ENCODE measurements at regions not wholly inside any gene's neighbourhood (a gene's known extent, or its start where the extent isn't known, plus 50 kb on each side); places are given as distances from the start of the nearest gene placed in this dataset.
A peak's percentile ranks its signal among the peaks of the same experiment; 100 is the strongest.

- no peaks in the 10 kb centered on the region for H3K4me1 Mint-ChIP-seq (ENCODE audit: low read depth, unreplicated experiment)
- peaks cover 3% of the 10 kb centered on the region for H3K27me3 ChIP-seq (ENCODE audit: insufficient read depth, low read length)
- H2AFZ ChIP-seq (ENCODE audit: low read depth, low read length): peak overlapping the region; percentile 35
- no peak overlapping the region for H3K4me3 Mint-ChIP-seq (ENCODE audit: unreplicated experiment)
- FAIRE-seq: no peak
- DNase-seq (ENCODE audit: low read depth): peak; percentile 17
- H3K36me3 Mint-ChIP-seq (ENCODE audit: low read depth, unreplicated experiment): peaks cover 2% of the 10 kb centered on the region
- H4K20me1 ChIP-seq (ENCODE audit: insufficient read depth, low read length): no peaks in the 10 kb centered on the region
- H3K27me3 Mint-ChIP-seq (ENCODE audit: low read depth, unreplicated experiment): peaks cover 5% of the 10 kb centered on the region
- no peak overlapping the region for H3K9ac ChIP-seq (ENCODE audit: low read length)
- TF ChIP-seq EZH2 (IDR thresholded peaks at IDR 0.05; ENCODE audit: insufficient read depth, low read length) (no peak), CTCF (IDR thresholded peaks at IDR 0.05; ENCODE audit: insufficient read depth, low read depth, low read length) (no peak)
- no peaks in the 10 kb centered on the region for H3K4me1 ChIP-seq (ENCODE audit: insufficient read depth, low read length)
- no peak overlapping the region for H3K4me2 ChIP-seq (ENCODE audit: low read length)
- H3K27ac Mint-ChIP-seq (ENCODE audit: unreplicated experiment): no peak overlapping the region
- no peaks in the 10 kb centered on the region for H3K79me2 ChIP-seq (ENCODE audit: insufficient read depth, low read length)
- peaks cover 2% of the 10 kb centered on the region for H3K9me3 Mint-ChIP-seq (ENCODE audit: unreplicated experiment)
- H3K4me3 ChIP-seq (ENCODE audit: insufficient read depth, low read depth, low read length): no peak overlapping the region
- no peaks in the 10 kb centered on the region for H3K9me3 ChIP-seq (ENCODE audit: insufficient read depth, low read depth, low read length)
- H3K27ac ChIP-seq (ENCODE audit: low read depth, low read length): no peak overlapping the region
- H3K36me3 ChIP-seq (ENCODE audit: insufficient read depth, low read length): no peaks in the 10 kb centered on the region
These were observed 328.6 kb downstream of the PCNX1 start for GRCh38 chr14:71235875-71236274.

GRCh38 chr14:71236487-71236886, 329.2 kb downstream of the PCNX1 start:
- Mint-ChIP-seq H3K4me3 (ENCODE audit: unreplicated experiment) (no peak overlapping the region), H3K27me3 (ENCODE audit: low read depth, unreplicated experiment) (peaks cover 5% of the 10 kb centered on the region), H3K27ac (ENCODE audit: unreplicated experiment) (no peak overlapping the region), H3K9me3 (ENCODE audit: unreplicated experiment) (peaks cover 2% of the 10 kb centered on the region), H3K36me3 (ENCODE audit: low read depth, unreplicated experiment) (peaks cover 2% of the 10 kb centered on the region), H3K4me1 (ENCODE audit: low read depth, unreplicated experiment) (no peaks in the 10 kb centered on the region)
- DNase-seq (ENCODE audit: low read depth) (no peak), FAIRE-seq (no peak)
- no peaks in the 10 kb centered on the region for H3K9me3 ChIP-seq (ENCODE audit: insufficient read depth, low read depth, low read length)
- no peak overlapping the region for H3K4me3 ChIP-seq (ENCODE audit: insufficient read depth, low read depth, low read length)
- H3K9ac ChIP-seq (ENCODE audit: low read length): no peak overlapping the region
- no peaks in the 10 kb centered on the region for H3K79me2 ChIP-seq (ENCODE audit: insufficient read depth, low read length)
- no peak for TF ChIP-seq CTCF (IDR thresholded peaks at IDR 0.05; ENCODE audit: insufficient read depth, low read depth, low read length)
- no peak for TF ChIP-seq EZH2 (IDR thresholded peaks at IDR 0.05; ENCODE audit: insufficient read depth, low read length)
- no peak overlapping the region for H3K27ac ChIP-seq (ENCODE audit: low read depth, low read length)
- H3K4me2 ChIP-seq (ENCODE audit: low read length): no peak overlapping the region
- peaks cover 3% of the 10 kb centered on the region for H3K27me3 ChIP-seq (ENCODE audit: insufficient read depth, low read length)
- no peaks in the 10 kb centered on the region for H3K4me1 ChIP-seq (ENCODE audit: insufficient read depth, low read length)
- no peaks in the 10 kb centered on the region for H3K36me3 ChIP-seq (ENCODE audit: insufficient read depth, low read length)
- H2AFZ ChIP-seq (ENCODE audit: low read depth, low read length): no peak overlapping the region
- no peaks in the 10 kb centered on the region for H4K20me1 ChIP-seq (ENCODE audit: insufficient read depth, low read length)

GRCh38 chr14:71237556-71237955, 330.3 kb downstream of the PCNX1 start:
- H3K9ac ChIP-seq (ENCODE audit: low read length): no peak overlapping the region
- H3K9me3 ChIP-seq (ENCODE audit: insufficient read depth, low read depth, low read length): no peaks in the 10 kb centered on the region
- no peaks in the 10 kb centered on the region for H3K9me3 Mint-ChIP-seq (ENCODE audit: unreplicated experiment)
- peaks cover 3% of the 10 kb centered on the region for H3K27me3 Mint-ChIP-seq (ENCODE audit: low read depth, unreplicated experiment)
- no peaks in the 10 kb centered on the region for H3K36me3 ChIP-seq (ENCODE audit: insufficient read depth, low read length)
- no peaks in the 10 kb centered on the region for H4K20me1 ChIP-seq (ENCODE audit: insufficient read depth, low read length)
- FAIRE-seq (no peak), DNase-seq (ENCODE audit: low read depth) (no peak)
- no peak overlapping the region for H3K27ac ChIP-seq (ENCODE audit: low read depth, low read length)
- H3K27me3 ChIP-seq (ENCODE audit: insufficient read depth, low read length): peaks cover 3% of the 10 kb centered on the region
- H3K4me1 Mint-ChIP-seq (ENCODE audit: low read depth, unreplicated experiment): no peaks in the 10 kb centered on the region
- H3K4me3 ChIP-seq (ENCODE audit: insufficient read depth, low read depth, low read length): no peak overlapping the region
- no peak overlapping the region for H3K4me2 ChIP-seq (ENCODE audit: low read length)
- H3K27ac Mint-ChIP-seq (ENCODE audit: unreplicated experiment): no peak overlapping the region
- no peak for TF ChIP-seq EZH2 (IDR thresholded peaks at IDR 0.05; ENCODE audit: insufficient read depth, low read length)
- no peak for TF ChIP-seq CTCF (IDR thresholded peaks at IDR 0.05; ENCODE audit: insufficient read depth, low read depth, low read length)
- no peak overlapping the region for H2AFZ ChIP-seq (ENCODE audit: low read depth, low read length)
- H3K36me3 Mint-ChIP-seq (ENCODE audit: low read depth, unreplicated experiment): peaks cover 2% of the 10 kb centered on the region
- H3K79me2 ChIP-seq (ENCODE audit: insufficient read depth, low read length): no peaks in the 10 kb centered on the region
- H3K4me1 ChIP-seq (ENCODE audit: insufficient read depth, low read length): peaks cover 5% of the 10 kb centered on the region
- no peak overlapping the region for H3K4me3 Mint-ChIP-seq (ENCODE audit: unreplicated experiment)
